GM21515 (cell line): ENCODE measurements at regions not wholly inside any gene's neighbourhood (a gene's known extent, or its start where the extent isn't known, plus 50 kb on each side); places are given as distances from the start of the nearest gene placed in this dataset.
"Not testable (repeated sequence)": the region's sequence is repeated elsewhere in the genome, so short reads cannot be mapped to it uniquely, and the experiment has no call there.

Source experiments
- ATAC-seq: cut with Tn5 transposase; IDR thresholded peaks from one replicate; pipeline ENCODE4 v1.9.1; 2021; ENCODE audit not compliant: unreplicated experiment

DNA sequence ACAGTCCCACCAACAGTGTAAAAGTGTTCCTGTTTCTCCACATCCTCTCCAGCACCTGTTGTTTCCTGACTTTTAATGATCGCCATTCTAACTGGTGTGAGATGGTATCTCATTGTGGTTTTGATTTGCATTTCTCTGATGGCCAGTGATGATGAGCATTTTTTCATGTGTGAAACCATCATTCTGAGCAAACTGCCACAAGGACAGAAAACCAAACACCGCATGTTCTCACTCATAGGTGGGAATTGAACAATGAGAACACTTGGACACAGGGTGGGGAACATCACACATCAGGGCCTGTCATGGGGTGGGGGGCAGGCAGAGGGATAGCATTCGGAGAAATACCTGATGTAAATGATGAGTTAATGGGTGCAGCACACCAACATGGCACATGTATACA is 240.8 kb downstream of the FAT3 start:
- not testable (repeated sequence) for ATAC-seq

DNA sequence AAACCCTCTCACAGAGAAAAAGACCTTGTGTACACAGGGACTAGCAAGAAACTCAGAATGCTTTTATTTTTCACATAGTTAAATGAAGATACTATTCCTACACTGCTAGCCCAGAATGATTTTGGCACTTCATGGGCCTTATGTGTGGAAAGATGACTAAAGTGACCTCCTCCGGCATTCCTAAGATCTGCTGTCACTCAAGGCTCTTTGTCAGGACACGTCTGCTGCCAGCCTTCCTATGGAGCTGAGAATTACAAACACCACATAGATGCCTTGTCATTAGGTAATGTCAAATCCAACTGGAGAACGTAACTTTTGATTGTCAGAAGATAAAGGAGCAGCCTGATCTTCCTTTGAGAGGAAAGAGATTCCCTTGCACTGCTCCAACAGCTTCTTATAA is 249.1 kb downstream of the FAT3 start:
- no peak for ATAC-seq

DNA sequence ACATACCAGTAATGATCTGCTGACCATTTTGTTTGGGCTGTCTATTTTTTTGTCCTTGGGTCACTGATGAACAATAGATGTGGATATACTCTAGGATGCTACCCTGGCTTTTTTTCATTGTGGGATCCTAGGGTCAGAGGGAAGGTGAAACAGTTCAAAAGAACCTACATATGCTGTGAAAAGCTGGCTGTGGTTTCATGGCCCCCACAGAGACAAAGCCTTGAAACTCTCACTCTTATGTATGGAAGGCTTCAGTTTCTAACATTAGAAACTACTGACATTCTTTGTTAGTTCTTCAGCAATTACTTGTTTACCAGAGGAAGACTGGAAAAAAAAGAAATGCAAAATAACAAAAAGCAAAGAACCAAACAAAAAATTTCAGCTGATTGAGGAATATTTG is 250.7 kb downstream of the FAT3 start:
- ATAC-seq = no peak

DNA sequence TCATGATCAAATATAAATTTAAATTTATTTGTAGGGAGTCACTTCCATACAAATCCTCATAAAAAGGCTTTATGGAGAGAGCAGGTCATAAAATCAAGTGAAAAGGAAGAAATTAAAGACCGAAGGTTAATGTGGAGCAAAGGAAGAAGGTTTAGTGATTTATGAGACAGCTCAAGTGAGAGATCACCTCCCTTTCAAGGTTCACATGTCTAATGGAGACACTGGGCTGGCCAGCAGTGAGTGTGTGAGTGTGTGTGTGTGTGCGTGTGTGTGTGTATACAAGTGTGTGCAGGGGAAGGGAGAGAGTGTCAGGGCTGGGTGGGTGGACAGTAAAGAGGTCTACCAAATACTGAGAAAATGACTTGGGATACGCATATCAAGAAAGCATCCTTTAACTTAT is 251.2 kb downstream of the FAT3 start:
- no peak for ATAC-seq

DNA sequence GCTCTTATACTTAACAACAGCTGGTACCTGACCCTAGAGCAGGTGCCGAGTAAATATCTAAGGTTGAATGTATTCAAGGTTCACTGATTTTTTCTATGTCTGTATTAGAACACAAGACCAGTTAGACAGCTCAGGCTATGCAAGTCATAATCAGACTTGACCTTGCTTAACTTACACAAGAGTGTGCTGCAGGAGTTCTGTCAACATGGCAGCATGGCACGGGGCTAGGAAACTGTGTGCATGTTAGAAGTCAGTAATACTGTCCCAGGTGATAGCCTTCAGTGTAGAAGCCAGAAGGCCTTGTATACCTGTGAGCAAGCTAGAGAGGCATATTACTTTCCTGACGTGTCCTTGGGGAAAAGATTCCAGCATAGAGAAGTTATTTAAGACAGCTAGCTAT is 253.1 kb downstream of the FAT3 start:
- ATAC-seq = no peak

DNA sequence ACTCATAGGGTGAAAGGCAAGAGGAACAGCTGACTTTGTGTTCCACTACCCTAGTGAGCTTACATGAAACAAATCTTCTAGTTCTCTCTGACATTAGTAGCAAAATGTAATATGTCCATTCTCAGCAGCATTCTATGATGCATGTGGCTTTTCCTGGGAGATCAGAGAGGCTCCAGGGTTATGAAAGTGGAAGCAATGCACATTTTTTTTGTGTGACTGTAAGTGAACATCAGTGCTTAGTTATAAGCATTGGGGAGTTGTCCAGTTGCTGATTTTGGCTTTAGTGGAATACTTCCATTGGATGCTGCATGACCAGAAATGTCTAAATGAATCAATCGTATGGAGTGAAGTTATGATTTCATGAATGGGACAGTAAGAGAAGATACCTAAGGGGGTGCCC is 255.9 kb downstream of the FAT3 start:
- no peak for ATAC-seq

DNA sequence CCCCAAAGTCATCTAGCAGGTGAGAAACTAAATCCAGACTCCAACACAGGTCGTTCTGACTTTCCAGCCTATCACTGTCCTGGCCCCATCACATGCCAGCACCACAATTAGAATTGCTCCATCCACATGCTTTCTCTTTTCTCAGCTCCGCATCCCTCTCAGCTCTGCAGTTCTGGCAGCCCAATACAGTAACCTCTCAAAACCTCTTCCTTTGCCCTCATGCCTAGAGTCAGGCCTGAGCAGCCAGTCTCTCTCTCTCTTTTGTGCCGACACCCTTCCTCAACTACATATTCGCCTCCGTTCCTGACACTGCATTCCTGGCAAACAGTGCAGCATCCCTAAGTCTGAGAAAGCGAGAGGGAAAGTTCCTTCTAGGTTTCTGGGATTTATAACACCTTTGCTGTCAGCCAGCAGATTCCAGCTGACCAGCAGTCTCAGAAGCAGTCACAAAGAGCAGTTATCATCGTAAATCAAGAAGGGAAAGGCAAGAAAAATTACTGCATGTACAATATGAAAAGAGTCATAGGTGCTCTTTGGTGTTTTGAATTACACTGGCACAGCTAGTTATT is 258.0 kb downstream of the FAT3 start:
- no peak for ATAC-seq

DNA sequence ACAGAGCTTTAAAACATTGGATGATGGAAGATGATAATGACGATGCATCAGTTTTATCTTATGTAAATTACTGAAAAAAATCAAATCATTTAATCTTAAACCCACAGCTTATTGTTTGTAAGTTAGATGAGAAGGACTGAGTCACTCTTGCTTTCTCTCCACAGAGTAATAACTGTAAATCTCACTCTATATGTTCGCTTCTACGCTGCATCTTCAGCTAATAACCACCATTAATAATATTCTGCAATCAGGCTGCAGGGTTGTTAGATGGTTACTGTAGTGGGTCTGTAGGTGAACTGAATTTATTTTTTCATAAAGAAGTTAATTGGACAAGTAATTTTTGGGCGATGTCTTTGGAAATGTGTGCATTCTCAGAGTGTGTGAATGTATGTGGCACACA is 260.0 kb downstream of the FAT3 start:
- ATAC-seq = no peak

DNA sequence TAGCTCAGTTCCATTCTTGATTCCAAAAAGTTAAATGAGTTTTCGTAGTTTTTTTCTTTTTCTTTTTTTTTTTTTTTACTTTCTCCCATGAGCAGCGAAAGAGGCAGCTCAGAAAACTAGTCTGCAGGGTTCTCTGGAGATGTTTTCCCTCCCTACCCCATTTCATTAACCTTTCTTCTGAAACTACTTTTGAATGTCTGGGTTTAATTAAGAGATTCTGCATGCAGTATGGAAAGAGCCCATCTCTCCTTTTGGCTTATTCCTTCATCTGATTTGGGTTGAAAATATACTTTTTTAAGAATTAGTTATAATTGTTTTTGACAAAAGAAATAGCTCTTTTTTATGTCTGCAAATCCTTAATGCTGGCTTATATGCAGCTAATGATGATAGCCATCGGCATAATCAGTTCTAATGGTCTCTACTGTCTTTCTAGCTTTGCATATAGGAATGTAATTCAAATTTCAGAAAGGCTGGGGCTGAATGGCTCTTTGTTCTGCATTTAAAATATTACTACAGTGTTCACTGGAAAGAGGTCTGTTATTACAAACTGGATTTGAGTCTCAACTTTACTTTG is 265.3 kb downstream of the FAT3 start:
- no peak for ATAC-seq

DNA sequence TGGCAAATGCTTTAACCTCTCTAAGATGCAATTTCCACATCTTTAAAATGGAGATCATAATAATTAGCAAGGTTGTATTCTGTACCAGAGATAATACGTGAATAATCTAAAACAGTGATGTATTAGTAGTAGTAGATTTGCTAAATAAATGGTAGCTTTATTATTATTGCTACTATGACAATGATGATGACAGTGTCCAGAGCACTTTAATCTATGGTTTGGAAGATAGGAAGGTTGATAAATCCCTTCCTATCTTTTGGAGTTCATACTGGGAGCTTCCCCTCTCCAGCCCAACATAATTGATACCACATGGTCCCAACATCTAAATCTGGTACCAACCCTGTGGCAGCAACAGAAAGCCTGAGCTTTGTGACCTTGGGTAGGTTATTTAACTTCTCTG is 267.8 kb downstream of the FAT3 start:
- ATAC-seq = no peak

DNA sequence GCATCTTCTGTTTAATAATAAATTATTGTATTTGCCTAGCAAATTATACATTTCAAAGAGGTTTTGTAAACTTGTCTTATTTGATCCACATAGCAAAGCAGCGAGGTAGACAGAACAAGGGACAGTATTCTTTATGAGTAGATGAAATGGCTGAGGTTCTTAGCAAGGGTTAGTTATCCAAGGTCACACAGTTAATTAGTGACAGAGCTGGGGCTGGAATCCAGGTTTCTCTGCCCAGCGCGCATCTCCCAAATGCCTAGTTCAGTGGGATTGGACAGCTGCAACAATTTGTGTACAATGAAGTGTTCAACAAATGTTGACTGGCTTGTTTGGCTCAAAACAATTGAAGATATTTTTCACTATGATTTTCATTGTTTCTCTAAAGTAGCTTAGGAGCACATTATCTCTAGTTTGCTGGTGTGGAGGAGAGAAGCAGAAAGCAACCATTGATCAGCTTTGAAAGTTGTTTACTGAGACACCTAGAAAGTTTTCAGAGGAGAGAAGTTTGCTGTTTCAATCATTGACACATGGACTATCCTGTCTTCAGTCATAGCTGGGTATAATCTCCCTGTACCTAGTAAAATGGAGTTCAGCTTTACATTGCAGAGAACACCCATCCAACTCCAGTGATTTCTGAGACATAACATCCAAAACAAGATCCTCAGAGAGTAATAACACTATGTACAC is 270.6 kb downstream of the FAT3 start:
- ATAC-seq = no peak

DNA sequence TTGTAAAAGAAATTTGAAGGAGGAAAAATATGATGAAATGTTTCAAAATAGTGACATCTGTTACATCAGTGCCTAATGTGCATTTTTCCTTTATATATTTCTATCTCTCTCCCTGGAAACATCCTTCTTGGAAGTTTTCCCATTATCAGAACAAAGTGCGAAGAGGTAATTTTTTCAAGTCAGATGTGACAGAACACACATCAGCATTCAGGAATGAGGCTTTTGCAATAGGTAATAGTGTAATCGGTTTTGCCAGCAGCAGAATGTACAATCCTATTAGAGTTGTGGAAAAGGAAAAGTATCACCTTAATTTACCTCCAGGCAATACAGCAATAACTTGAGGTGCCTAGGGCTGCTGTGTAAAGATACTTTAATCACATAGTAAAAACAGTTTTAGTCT is 275.8 kb downstream of the FAT3 start:
- ATAC-seq = no peak

DNA sequence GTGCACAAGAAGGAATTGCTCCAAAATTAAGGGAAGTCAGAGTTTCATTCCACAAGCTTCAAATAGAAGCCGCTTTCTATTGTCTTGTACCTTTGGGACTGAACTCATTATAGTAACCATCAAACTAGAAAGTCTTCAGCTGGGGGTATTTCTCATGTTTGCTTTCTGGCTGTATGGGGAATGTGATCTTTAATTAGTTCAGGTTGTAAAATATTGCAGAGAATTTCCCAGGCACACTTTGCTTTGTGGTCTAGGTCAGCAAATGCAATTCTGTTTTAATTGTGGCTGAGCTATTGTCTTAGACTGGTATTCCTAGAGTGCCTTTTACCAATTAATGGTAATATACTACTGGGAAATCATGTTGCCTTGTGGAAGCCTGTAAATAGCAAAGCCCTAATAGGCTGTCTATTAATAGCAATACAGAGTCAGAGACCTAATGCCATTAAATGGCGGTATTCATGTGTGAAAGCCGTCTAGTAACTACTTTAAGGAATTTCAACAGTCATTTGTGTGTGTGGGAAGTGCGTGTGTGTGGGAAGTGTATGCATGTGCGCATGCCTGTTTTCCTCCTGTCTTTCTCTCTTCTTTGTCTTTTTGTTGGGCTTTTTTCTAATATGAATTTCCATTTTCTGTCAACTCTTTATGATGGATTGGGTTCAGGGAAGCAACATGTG is 276.6 kb downstream of the FAT3 start:
- ATAC-seq = no peak

DNA sequence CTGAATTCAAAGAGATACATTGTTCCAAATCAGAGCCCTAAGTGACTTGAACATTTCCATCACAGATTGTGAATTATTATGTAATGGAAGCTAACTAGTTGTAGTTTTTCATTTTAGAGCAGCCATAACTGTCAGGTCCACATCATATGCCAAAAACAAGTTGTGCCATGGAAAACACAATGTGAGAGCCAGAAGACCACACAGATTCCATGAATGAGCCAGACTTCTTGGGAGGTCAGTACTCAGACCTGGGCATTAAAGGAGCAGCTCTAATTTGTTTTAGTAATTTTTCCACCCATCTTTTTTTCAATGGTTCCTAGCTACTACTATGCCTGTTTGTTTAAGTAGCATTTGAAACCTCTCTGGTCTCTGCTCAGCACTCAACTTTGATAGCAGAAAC is 279.4 kb downstream of the FAT3 start:
- no peak for ATAC-seq

DNA sequence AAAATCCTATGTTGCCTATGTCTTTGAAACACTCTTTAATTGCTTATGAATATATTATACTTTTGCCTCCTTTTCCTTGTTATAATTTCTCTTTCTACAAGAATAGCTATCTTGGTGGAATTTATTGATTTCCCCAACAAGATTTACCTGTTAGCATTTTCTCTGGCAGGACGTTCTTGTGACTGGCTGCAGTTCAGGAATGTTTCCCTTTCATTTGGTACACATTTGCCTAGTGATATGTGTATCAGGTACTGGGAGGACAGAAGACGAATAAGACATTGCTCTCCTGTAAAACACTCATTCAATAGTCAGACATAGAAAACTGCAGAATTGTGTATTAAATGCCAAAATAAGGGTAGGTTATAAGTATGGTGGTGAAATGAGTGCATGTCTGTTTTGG is 279.9 kb downstream of the FAT3 start:
- no peak for ATAC-seq

DNA sequence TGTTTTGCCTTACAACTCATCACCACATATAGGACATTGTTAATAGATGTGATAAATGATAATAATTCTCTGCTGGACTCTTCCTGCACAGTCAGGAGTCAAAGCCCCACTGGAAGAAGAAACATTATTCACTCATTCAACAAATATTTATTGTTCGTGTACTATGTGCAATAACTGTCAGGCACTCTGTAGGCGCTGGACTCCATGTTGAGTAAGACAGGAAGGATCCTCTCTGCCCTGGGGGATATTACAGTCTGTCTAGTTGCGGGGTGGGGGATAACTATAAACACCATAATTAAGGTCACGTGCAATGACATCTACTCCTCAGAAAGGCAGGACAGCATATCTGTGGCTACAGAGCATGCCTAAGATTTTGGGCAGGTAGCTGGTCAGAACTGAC is 281.1 kb downstream of the FAT3 start:
- ATAC-seq = no peak

DNA sequence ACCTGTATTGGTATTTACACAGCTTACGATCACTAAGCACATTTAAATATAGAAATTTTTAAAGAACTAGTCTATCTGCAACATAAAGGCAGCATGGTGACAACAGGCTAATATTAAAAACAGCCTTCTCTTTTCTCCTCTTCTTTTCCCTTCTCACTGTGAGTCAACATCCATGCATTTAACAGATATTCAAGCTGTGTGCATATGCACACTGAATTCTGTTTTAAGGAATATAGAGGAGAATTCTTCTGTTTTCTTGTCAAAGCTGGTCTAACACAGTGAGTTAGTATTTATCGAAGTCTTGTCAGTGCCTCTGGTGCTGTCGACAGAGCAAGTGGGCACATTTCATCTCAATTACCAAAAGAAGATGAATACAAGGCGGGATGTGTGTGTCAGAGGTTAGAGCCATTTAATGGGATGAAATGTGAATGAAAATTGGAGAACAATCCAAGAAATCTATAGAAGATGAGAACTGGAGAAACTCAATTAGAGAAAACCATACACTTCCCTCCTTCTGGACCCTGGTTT is 282.3 kb downstream of the FAT3 start:
- no peak for ATAC-seq

DNA sequence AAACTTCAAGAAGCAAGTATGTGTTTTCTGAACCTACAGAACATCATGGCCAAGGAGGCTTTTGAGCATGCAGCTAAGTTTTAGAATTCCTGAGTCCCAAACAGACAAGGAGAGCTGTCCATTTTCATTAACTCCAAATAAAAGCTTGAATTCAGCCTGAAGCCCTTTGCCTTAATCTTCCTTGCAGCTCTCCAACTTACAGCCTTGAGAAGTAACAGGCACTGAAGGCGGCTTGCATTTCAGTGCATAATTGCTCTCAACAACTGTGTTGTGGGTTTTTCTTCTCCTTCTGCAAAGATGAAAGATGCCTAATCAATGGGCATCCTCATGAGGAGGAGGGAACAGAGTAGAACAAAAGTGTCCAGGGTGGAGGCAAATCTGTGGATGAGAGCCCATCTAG is 286.0 kb downstream of the FAT3 start:
- no peak for ATAC-seq

DNA sequence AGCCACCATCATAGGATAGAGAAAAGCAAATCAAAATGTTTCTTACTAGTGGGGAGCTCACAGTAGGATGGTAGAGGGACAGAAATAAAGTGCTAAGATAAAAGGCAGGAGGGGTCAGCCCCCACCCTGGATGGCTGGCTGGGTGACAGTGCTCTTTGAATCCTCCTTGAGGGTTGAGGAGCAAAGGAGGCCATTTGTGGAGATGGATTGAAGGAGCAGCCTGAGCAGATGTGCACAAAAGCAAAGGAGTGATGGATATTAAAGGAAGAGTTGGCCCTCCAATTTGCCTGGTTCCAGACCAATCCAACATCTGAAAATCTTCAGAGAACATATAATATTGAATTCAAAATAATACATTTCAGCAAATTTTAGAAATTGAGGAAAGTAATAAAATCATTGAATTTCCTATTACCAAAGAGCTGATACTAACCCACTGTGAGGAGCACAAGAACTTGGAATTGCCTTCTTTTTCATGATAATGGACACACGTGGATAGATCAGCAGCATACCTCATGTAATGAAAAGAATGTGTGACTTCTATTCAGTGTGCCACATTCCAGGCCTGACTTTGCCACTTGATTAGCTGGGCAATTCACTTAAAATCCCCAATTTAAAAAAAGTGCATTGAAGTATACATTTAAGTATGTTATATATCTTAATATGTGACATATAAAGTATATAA is 287.0 kb downstream of the FAT3 start:
- ATAC-seq = no peak

DNA sequence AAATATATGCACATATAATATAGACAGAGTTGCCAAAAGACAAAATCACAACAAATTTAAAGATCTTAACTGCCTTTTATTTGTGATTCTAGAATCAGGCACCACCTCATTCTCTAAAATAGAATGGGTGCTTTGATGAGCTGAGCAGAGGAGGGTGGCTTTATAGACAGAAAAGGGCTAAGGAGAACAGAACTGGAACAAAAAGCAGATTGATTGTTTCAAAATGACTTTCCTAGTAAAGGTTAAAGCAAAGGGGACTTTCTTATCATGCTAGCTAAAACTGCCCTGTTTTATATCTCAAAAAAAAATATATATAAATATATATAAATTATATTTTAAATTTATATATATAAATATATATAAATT is 287.6 kb downstream of the FAT3 start:
- no peak for ATAC-seq

DNA sequence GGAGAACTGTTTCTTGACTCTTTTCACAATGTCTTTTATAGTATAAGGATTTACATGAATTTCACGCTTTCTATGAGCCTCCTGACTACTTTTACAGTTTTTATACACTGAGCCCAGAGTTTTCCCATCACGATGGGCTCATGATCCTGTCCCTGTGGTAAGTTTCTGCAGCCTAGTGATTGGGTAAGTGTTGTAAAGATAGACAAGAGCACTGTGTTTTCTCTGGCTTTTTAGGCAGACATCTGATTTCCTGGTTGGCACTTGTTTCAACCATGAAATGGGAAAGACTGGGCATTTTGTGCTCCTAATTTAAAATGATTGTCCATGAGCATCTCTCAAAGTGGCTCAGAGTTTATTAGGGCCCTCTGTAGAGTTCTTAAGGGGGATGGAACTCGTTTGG is 299.0 kb downstream of the FAT3 start:
- no peak for ATAC-seq

DNA sequence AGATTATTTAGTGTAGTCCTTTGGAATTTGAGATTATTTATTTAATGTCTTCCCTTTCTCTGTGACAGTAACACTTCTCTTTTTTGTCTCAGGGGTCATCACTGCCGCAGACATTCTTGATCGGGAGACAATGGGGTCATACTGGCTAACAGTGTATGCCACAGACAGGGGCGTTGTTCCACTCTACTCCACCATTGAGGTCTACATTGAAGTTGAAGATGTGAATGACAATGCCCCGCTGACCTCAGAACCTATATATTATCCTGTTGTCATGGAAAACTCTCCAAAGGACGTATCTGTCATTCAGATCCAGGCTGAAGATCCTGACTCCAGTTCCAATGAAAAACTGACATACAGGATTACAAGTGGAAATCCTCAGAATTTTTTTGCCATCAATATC is 299.9 kb downstream of the FAT3 start:
- no peak for ATAC-seq
